Panc1 (cell line): ENCODE measurements at regions not wholly inside any gene's neighbourhood (a gene's known extent, or its start where the extent isn't known, plus 50 kb on each side); places are given as distances from the start of the nearest gene placed in this dataset.

Experiments
- ATAC-seq: fragments of 200-7000 bp; cut with Tn5 transposase; 2 replicates; pipeline ENCODE4 v1.9.1; 2020; ENCODE audit warnings: mild to moderate bottlenecking, moderate library complexity
- BruUV-seq: library from RNA; stranded (reverse); fragments of 400-500 nt; replicated peaks from 2 replicates; lab custom pipeline; 2021; lab: Mats Ljungman, UMichigan
- CTCF ChIA-PET: fragments of 300-600 bp; sonication (Branson Sonifier 250); formaldehyde crosslinking; loops from one replicate; lab custom pipeline; 2022; ENCODE audit warnings: antibody characterized with exemption; lab: Charles Lee
- POLR2A ChIA-PET: fragments of 300-600 bp; sonication (Branson Sonifier 250); formaldehyde crosslinking; loops from one replicate; lab custom pipeline; 2022; ENCODE audit warnings: antibody characterized with exemption; lab: Charles Lee
- DNase-seq: peaks from one replicate; pipeline ENCODE4 v3.0.0-alpha.2; 2010; ENCODE audit warnings: low read depth, low spot score
- H3K27ac ChIP-seq: 2 replicates; pipeline ENCODE4 v1.5.1; 2011; ENCODE audit warnings: mild to moderate bottlenecking, low read length, inconsistent platforms
- H3K27me3 ChIP-seq: fragments of 200-500 bp; sonication (Bioruptor generic); 2 replicates; pipeline ENCODE4 v1.6.0; 2014; ENCODE audit warnings: low read length, inconsistent platforms; ENCODE audit not compliant: control insufficient read depth, insufficient read depth
- H3K36me3 ChIP-seq: fragments of 200-500 bp; sonication (Bioruptor generic); 2 replicates; pipeline ENCODE4 v1.5.1; 2014; ENCODE audit warnings: inconsistent platforms, mild to moderate bottlenecking, low read length, moderate library complexity; ENCODE audit not compliant: control insufficient read depth, insufficient read depth
- H3K4me1 ChIP-seq: 2 replicates; pipeline ENCODE4 v1.5.1; 2011; ENCODE audit warnings: inconsistent platforms, mild to moderate bottlenecking, low read length, moderate library complexity; ENCODE audit not compliant: control insufficient read depth, insufficient read depth
- H3K4me3 ChIP-seq, 2 experiments: 2 replicates each; pipeline ENCODE4 v1.5.1; 2011 to 2012; ENCODE audit warnings: low read depth in 2 of 2, low read length in 2 of 2, mild to moderate bottlenecking in 2 of 2, inconsistent platforms in 1 of 2, moderate library complexity in 1 of 2
- H3K9me3 ChIP-seq: fragments of 200-500 bp; sonication (Bioruptor generic); 2 replicates; pipeline ENCODE4 v1.5.1; 2014; ENCODE audit warnings: low read depth, mild to moderate bottlenecking, inconsistent platforms, low read length, moderate library complexity; ENCODE audit not compliant: control insufficient read depth, insufficient read depth
- CTCF ChIP-seq: fragments of 450-650 bp; IDR thresholded peaks from 2 replicates; pipeline ENCODE4 v1.5.1; 2017; ENCODE audit warnings: mild to moderate bottlenecking
- POLR2AphosphoS5 ChIP-seq: IDR thresholded peaks from 2 replicates; pipeline ENCODE4 v1.6.1; 2012; ENCODE audit warnings: mild to moderate bottlenecking, low read depth, low read length, moderate library complexity
- REST ChIP-seq, 2 experiments: IDR thresholded peaks; 2 replicates each; pipeline ENCODE4 v1.6.1; 2011 to 2012; ENCODE audit warnings: low read depth in 2 of 2, control low read depth in 1 of 2, low read length in 1 of 2, mild to moderate bottlenecking in 1 of 2, moderate library complexity in 1 of 2; ENCODE audit not compliant: insufficient read depth in 1 of 2
- SIN3A ChIP-seq: IDR thresholded peaks from 2 replicates; pipeline ENCODE4 v1.6.1; 2012; ENCODE audit warnings: low read depth, mild to moderate bottlenecking, low read length, moderate library complexity, borderline replicate concordance; ENCODE audit not compliant: insufficient read depth
- TCF7L2 ChIP-seq: IDR thresholded peaks from 2 replicates; pipeline ENCODE4 v1.6.1; 2011; ENCODE audit warnings: mild to moderate bottlenecking, low read depth, low read length, inconsistent platforms
- in situ Hi-C: cut with HindIII; loops from 2 replicates; pipeline ENCODE4 v1.10.0; 2016; ENCODE audit warnings: low sequenced_read_pairs, low pct_unique_long_range_greater_than_20kb
- intact Hi-C: fragments of 100-400 bp; cut with micrococcal nuclease; formaldehyde crosslinking; loops from one replicate; pipeline ENCODE4 v1.10.0; 2022; ENCODE audit not compliant: unreplicated experiment

- no peak for DNase-seq
- H3K4me3 ChIP-seq: no peak overlapping the region
- no peak for TF ChIP-seq SIN3A
- no peak for TF ChIP-seq CTCF
- TF ChIP-seq TCF7L2: no peak
- TF ChIP-seq REST (IDR thresholded peaks at IDR 0.05; ENCODE audit: insufficient read depth in 1 of 2, low read depth in 2 of 2, low read length in 1 of 2): no peak
- TF ChIP-seq POLR2AphosphoS5: no peak
- in situ Hi-C loops: no loop called here
- no peak overlapping the region for H3K27ac ChIP-seq
- ChIA-PET CTCF (no interaction called here), POLR2A (no interaction called here)
- intact Hi-C loops: no loop called here
- BruUV-seq: no TSS peak
- no peaks in the 10 kb centered on the region for H3K4me1 ChIP-seq
- H3K27me3 ChIP-seq: no peaks in the 10 kb centered on the region
- H3K9me3 ChIP-seq: no peaks in the 10 kb centered on the region
- no peaks in the 10 kb centered on the region for H3K36me3 ChIP-seq
- no peak for ATAC-seq
Observed at GRCh38 chr7:113805976-113806375, 112.8 kb downstream of the PPP1R3A start.

- intact Hi-C loops (no loop called here), in situ Hi-C loops (no loop called here)
- no peaks in the 10 kb centered on the region for H3K4me1 ChIP-seq
- no peak overlapping the region for H3K4me3 ChIP-seq
- H3K36me3 ChIP-seq: no peaks in the 10 kb centered on the region
- DNase-seq (no peak), ATAC-seq (no peak)
- no TSS peak for BruUV-seq
- ChIA-PET POLR2A (no interaction called here), CTCF (no interaction called here)
- H3K9me3 ChIP-seq: no peaks in the 10 kb centered on the region
- no peaks in the 10 kb centered on the region for H3K27me3 ChIP-seq
- TF ChIP-seq CTCF (no peak), TCF7L2 (no peak), POLR2AphosphoS5 (no peak), REST (IDR thresholded peaks at IDR 0.05; ENCODE audit: insufficient read depth in 1 of 2, low read depth in 2 of 2, low read length in 1 of 2) (no peak), SIN3A (no peak)
- H3K27ac ChIP-seq: no peak overlapping the region
Observed at GRCh38 chr7:113804475-113805095, 114.2 kb downstream of the PPP1R3A start.
